SH-SY5Y (cell line): ENCODE measurements at regions not wholly inside any gene's neighbourhood (a gene's known extent, or its start where the extent isn't known, plus 50 kb on each side); places are given as distances from the start of the nearest gene placed in this dataset.

Experiments used
- GATA2 ChIP-seq: IDR thresholded peaks from 2 replicates; pipeline ENCODE4 v1.6.1; 2011; ENCODE audit warnings: mild to moderate bottlenecking, low read depth, low read length
- GATA3 ChIP-seq: IDR thresholded peaks from 2 replicates; pipeline ENCODE4 v1.6.1; 2011; ENCODE audit warnings: low read depth, mild to moderate bottlenecking, low read length, moderate library complexity

DNA sequence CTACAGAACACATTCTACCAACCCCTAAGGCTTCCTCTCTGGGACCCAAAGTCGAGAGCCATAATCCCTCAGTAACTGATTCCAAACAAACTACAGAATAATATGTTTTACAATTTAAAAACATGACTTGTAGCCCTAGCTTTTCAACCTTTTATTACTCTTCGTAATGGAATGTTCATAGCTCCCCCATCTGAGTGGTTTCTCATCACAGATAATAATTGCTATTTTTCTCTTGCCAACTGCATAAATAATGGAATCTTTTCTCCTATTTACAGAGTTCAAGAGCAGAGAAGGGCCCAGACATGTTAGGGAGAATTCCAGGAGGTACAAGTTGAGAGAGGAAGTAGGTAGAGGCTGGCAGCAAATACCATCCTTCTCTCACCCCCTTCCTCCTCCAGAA is 59.9 kb upstream of the CERS6 start:
- TF ChIP-seq GATA2: no peak
- TF ChIP-seq GATA3: no peak
